Fibroblast of skin of abdomen (primary cell): ENCODE measurements at regions not wholly inside any gene's neighbourhood (a gene's known extent, or its start where the extent isn't known, plus 50 kb on each side); places are given as distances from the start of the nearest gene placed in this dataset.
"Not testable (repeated sequence)": the region's sequence is repeated elsewhere in the genome, so short reads cannot be mapped to it uniquely, and the experiment has no call there.

Experiments
- DNase-seq: peaks from one replicate; pipeline ENCODE4 v3.0.0-alpha.2; 2013

GRCh38 chr2:34529965-34530364, 930.9 kb upstream of the FAM98A start:
- no peak for DNase-seq

- no peak for DNase-seq
These were observed 924.9 kb upstream of the FAM98A start for GRCh38 chr2:34523958-34524514.

GRCh38 chr2:34519659-34520058, 920.6 kb upstream of the FAM98A start:
- DNase-seq = no peak

GRCh38 chr2:34498561-34498960, 899.5 kb upstream of the FAM98A start:
- no peak for DNase-seq

- not testable (repeated sequence) for DNase-seq
These were observed 895.1 kb upstream of the FAM98A start for GRCh38 chr2:34494192-34494591.

- DNase-seq = no peak
These were observed 893.7 kb upstream of the FAM98A start for GRCh38 chr2:34492561-34493455.

GRCh38 chr2:34486965-34487364, 887.9 kb upstream of the FAM98A start:
- DNase-seq = no peak

- no peak for DNase-seq
These were observed 882.4 kb upstream of the FAM98A start for GRCh38 chr2:34481542-34481941.

- DNase-seq = no peak
These were observed 881.3 kb upstream of the FAM98A start for GRCh38 chr2:34480366-34480765.

GRCh38 chr2:34475156-34475555, 876.1 kb upstream of the FAM98A start:
- DNase-seq = no peak

GRCh38 chr2:34474646-34475045, 875.5 kb upstream of the FAM98A start:
- DNase-seq = no peak

GRCh38 chr2:34447097-34447496, 848.0 kb upstream of the FAM98A start:
- no peak for DNase-seq

GRCh38 chr2:34423301-34423700, 824.2 kb upstream of the FAM98A start:
- no peak for DNase-seq

- no peak for DNase-seq
These were observed 820.8 kb upstream of the FAM98A start for GRCh38 chr2:34419856-34420255.

- no peak for DNase-seq
These were observed 817.8 kb upstream of the FAM98A start for GRCh38 chr2:34416856-34417255.

GRCh38 chr2:34414856-34415255, 815.8 kb upstream of the FAM98A start:
- no peak for DNase-seq

GRCh38 chr2:34408100-34408499, 809.0 kb upstream of the FAM98A start:
- DNase-seq = no peak

- no peak for DNase-seq
These were observed 804.4 kb upstream of the FAM98A start for GRCh38 chr2:34403512-34403911.

- DNase-seq = no peak
These were observed 803.3 kb upstream of the FAM98A start for GRCh38 chr2:34402376-34402775.

GRCh38 chr2:34401186-34401585, 802.1 kb upstream of the FAM98A start:
- DNase-seq = peak; percentile 0

GRCh38 chr2:34388446-34388845, 789.3 kb upstream of the FAM98A start:
- DNase-seq = no peak

GRCh38 chr2:34387536-34387935, 788.4 kb upstream of the FAM98A start:
- no peak for DNase-seq

GRCh38 chr2:34379586-34379985, 780.5 kb upstream of the FAM98A start:
- DNase-seq = no peak

GRCh38 chr2:34373586-34374233, 774.6 kb upstream of the FAM98A start:
- no peak for DNase-seq
